Lower leg skin (tissue), 3 donors: ENCODE measurements at regions not wholly inside any gene's neighbourhood (a gene's known extent, or its start where the extent isn't known, plus 50 kb on each side); places are given as distances from the start of the nearest gene placed in this dataset.

Source experiments
- POLR2A ChIP-seq, 2 donors: fragments of 450-650 bp; IDR thresholded peaks; one replicate each; pipeline ENCODE4 v1.6.1; 2016 to 2017; ENCODE audit warnings: antibody characterized with exemption in 2 of 2, mild to moderate bottlenecking in 1 of 2, moderate library complexity in 1 of 2
- TF ChIP-seq, protein P1 (sequence below), 3 donors: fragments of 450-650 bp; IDR thresholded peaks; one replicate each; pipeline ENCODE4 v1.5.1; 2016; ENCODE audit warnings: antibody characterized with exemption in 3 of 3, mild to moderate bottlenecking in 3 of 3, moderate library complexity in 2 of 3

DNA sequence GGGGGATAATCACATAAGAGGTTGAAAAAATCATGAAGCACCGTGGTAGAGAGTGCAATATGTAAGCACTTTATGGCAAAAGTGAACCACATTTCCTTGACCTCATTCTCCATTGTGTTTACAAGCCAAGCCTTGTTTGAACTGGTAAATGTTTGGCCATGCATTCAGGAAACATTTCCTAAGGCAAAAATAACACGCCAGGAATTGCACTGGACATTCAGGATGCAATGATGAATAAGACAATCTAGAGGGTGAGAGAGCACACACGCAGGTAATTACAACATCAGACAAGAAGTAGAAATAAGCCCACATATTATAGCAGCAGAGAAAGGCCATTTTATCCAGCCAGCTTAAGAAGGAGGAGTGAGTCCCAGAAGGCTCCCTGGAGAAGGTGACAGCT is 218.0 kb upstream of the OSR1 start:
- TF ChIP-seq, protein P1, sequence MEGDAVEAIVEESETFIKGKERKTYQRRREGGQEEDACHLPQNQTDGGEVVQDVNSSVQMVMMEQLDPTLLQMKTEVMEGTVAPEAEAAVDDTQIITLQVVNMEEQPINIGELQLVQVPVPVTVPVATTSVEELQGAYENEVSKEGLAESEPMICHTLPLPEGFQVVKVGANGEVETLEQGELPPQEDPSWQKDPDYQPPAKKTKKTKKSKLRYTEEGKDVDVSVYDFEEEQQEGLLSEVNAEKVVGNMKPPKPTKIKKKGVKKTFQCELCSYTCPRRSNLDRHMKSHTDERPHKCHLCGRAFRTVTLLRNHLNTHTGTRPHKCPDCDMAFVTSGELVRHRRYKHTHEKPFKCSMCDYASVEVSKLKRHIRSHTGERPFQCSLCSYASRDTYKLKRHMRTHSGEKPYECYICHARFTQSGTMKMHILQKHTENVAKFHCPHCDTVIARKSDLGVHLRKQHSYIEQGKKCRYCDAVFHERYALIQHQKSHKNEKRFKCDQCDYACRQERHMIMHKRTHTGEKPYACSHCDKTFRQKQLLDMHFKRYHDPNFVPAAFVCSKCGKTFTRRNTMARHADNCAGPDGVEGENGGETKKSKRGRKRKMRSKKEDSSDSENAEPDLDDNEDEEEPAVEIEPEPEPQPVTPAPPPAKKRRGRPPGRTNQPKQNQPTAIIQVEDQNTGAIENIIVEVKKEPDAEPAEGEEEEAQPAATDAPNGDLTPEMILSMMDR (IDR thresholded peaks at IDR 0.05) = no peak
- TF ChIP-seq POLR2A (IDR thresholded peaks at IDR 0.05) = no peak
